ENCODE measurements at regions not wholly inside any gene's neighbourhood (a gene's known extent, or its start where the extent isn't known, plus 50 kb on each side); places are given as distances from the start of the nearest gene placed in this dataset.
"Not testable (repeated sequence)": the region's sequence is repeated elsewhere in the genome, so short reads cannot be mapped to it uniquely, and the experiment has no call there.

DNA sequence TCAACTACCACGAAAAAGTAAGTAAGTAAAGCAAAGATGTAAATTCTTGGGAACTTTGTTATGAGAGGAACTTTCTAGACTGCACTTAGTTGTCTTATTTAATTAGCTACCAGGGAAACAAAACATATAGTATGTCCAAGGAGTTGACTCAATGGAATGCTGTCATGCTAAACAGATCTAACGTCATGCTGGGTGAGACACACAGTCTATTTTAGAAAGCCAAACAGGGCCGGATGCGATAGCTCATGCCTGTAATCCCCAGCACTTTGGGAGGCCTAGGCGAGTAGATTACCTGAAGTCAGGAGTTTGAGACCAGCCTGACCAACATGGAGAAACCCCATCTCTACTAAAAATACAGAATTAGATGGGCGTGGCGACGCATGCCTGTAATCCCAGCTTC lies 146.4 kb downstream of the NPIPA8 start:
- H3K4me3 ChIP-seq; H3K4me1 ChIP-seq (replicated peaks): not testable (repeated sequence)

DNA sequence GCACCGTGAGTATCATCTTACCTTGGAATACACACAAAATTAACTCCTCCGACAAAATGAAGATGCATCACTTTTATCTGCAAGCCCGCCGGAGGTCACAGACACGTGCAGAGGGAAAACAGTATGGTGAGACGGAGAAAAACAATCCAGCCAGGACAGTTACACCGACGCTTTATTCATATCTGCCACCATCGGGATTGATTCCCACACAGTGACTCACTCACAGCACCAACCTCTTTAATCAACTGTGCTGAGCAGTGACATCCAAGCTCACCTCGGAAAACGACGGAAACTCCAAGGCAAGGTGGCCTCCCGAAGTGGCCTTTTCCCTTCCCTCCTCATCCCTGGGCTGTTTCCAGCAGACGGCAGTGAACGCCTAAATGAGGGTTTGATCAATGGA lies 151.8 kb downstream of the NPIPA8 start:
- not testable (repeated sequence) for H3K36me3 ChIP-seq; H3K27ac ChIP-seq; H3K9me3 ChIP-seq (replicated peaks); H3K27me3 ChIP-seq (replicated peaks); H3K4me1 ChIP-seq (replicated peaks); DNase-seq (ENCODE audit: low read depth in 1 of 2, low spot score in 2 of 2); H3K4me3 ChIP-seq

More for the DNA sequence above, 146.4 kb downstream of the NPIPA8 start:
- not testable (repeated sequence) for DNase-seq (ENCODE audit: low read depth in 1 of 2, low spot score in 2 of 2); H3K9me3 ChIP-seq (replicated peaks); H3K27ac ChIP-seq; H3K27me3 ChIP-seq (replicated peaks); H3K36me3 ChIP-seq

DNA sequence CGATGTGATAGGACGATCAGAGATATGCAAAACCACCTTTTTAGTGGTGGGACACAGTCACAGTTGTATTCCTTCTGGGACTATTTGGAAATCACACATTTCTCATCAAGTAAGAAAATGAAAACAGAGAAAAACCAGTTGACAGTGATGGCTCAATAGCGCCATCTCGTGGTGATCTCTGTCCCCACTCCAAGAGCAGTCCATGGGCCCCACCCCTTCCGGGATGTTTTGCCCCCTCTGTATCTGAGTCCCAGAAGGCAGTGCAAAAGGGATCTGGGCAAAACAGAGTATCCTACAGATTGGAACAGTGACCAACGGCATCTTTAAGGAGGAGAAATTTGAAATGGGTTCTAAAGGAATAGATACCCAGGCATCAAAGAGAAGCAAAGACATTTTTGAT lies 155.5 kb downstream of the NPIPA8 start:
- H3K27me3 ChIP-seq (replicated peaks); DNase-seq (ENCODE audit: low read depth in 1 of 2, low spot score in 2 of 2); H3K4me3 ChIP-seq; H3K27ac ChIP-seq; H3K9me3 ChIP-seq (replicated peaks); H3K36me3 ChIP-seq; H3K4me1 ChIP-seq (replicated peaks): not testable (repeated sequence)

DNA sequence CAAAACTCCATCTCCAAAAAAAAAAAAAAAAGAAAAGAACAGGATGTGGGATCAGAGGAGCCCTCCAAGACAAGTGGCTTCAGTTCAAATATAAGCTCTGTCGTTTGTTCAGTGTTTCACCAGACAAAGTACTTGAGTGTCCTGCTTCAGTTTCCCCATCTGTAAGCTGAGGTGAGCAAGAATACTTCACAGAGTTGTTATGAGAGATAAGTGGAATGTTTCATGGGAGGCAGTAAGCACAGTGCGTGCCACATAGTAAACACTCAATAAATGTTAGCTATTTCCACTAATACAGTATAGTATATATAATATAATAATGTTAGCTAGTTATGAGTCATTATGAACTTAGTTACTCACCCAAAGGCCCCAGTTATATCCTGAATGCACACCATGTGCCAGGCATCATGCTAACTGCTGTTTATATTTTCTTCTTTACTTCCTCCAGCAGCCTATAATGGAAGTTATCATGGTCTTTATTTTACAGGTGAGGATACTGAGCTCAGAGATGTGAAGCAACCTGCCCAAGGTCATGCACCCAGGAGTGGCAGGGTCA lies 162.5 kb downstream of the NPIPA8 start:
- not testable (repeated sequence) for H3K27me3 ChIP-seq (replicated peaks); H3K36me3 ChIP-seq; H3K9me3 ChIP-seq (replicated peaks); DNase-seq (ENCODE audit: low read depth in 1 of 2, low spot score in 2 of 2); H3K27ac ChIP-seq; H3K4me3 ChIP-seq; H3K4me1 ChIP-seq (replicated peaks)

DNA sequence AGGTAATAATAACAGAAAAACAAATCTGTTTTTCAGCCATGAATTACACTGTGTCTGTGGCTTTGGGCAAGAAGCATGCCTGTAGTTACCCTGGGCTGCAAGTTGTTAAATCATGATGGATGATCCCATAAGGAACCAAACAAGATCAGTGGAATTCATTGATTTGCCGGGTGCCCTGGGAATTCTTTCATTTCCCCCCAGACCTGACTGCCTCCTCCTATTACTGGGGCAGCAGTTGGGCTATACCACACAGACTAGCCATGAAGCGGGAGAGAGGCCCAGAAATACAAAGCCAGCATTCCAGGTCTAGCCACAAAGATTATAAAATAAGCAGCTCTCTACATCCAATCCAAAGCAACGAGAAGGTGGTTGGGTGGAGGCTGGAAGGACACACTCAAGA lies 174.2 kb downstream of the NPIPA8 start:
- not testable (repeated sequence) for H3K4me1 ChIP-seq (replicated peaks); H3K27ac ChIP-seq; H3K27me3 ChIP-seq (replicated peaks); H3K36me3 ChIP-seq; DNase-seq (ENCODE audit: low read depth in 1 of 2, low spot score in 2 of 2); H3K9me3 ChIP-seq (replicated peaks); H3K4me3 ChIP-seq

DNA sequence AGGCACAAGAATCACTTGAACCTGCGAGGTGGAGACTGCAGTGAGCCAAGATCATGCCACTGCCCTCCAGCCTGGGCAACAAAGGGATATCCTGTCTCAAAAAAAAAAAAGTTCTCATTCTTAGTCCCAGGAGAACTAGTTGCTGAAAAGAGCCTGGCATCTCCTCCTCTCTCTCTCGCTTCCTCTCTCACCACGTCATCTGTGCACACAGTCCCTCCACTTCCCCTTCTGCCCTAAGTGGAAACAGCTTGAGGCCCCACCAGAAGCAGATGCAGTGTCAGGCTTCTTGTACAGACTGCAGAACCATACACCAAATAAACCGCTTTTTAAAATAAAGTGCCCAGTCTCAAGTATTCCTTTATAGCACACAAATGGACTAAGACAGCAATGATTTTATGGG lies 175.3 kb downstream of the NPIPA8 start:
- not testable (repeated sequence) for H3K27ac ChIP-seq; H3K9me3 ChIP-seq (replicated peaks); H3K27me3 ChIP-seq (replicated peaks); H3K4me1 ChIP-seq (replicated peaks); H3K4me3 ChIP-seq; DNase-seq (ENCODE audit: low read depth in 1 of 2, low spot score in 2 of 2); H3K36me3 ChIP-seq

DNA sequence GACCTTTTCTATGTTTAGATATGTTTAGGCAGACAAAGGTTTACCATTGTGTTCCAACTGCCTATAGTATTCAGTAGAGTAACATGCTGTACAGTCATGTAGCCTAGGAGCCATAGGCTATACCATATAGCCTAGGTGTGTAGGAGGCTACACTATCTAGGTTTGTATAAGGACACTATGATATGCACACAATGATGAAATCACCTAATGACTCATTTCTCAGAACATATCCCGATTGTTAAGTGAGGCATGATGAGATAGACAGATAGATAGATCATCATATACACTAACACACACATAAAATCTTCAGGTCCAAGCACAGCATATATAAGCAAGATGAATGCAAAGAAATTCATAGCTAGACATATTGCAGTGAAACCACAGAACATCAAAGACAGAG lies 177.4 kb downstream of the NPIPA8 start:
- H3K27me3 ChIP-seq (replicated peaks); H3K36me3 ChIP-seq; DNase-seq (ENCODE audit: low read depth in 1 of 2, low spot score in 2 of 2); H3K27ac ChIP-seq; H3K4me1 ChIP-seq (replicated peaks); H3K9me3 ChIP-seq (replicated peaks); H3K4me3 ChIP-seq: not testable (repeated sequence)

DNA sequence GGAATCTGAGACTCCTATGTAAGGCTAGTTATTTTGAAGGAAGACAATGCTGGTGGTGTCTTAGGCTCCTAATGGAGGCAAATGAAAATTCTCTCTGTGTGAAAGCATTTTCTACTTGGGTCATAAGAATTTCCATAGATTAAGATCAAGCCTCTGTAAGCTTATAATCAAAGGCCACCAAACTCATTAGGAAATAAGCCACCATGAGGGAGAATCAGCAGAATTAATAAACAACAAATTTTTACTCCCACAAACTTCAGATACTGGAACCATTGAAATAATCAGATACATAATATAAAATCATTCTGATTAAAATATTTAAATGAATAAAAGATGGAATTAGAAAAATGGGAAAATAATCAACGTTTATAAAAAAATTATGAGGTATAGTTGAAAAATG lies 178.7 kb downstream of the NPIPA8 start:
- not testable (repeated sequence) for DNase-seq (ENCODE audit: low read depth in 1 of 2, low spot score in 2 of 2); H3K9me3 ChIP-seq (replicated peaks); H3K4me3 ChIP-seq; H3K36me3 ChIP-seq; H3K4me1 ChIP-seq (replicated peaks); H3K27me3 ChIP-seq (replicated peaks); H3K27ac ChIP-seq

DNA sequence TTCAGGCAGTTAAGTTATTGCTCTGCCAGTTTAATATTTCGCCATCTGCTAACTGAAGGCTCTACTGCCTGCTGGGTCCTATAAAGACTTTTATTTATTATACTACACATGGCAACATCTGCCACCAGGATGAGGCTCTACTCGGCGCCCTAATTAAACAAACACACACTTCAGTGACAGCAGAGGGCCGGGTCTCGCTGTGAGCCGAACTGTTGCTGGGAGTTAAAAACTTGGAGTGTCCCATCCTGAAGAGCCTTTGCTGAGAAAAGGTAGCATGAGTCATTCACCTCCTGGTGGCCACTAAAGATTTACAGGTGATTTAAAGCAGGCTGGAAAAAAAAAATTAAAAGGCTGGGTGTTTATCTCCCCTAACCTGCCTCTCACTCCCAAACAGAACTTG lies 183.7 kb downstream of the NPIPA8 start:
- not testable (repeated sequence) for H3K27ac ChIP-seq; H3K27me3 ChIP-seq (replicated peaks); H3K9me3 ChIP-seq (replicated peaks); DNase-seq (ENCODE audit: low read depth in 1 of 2, low spot score in 2 of 2); H3K4me1 ChIP-seq (replicated peaks); H3K4me3 ChIP-seq; H3K36me3 ChIP-seq

DNA sequence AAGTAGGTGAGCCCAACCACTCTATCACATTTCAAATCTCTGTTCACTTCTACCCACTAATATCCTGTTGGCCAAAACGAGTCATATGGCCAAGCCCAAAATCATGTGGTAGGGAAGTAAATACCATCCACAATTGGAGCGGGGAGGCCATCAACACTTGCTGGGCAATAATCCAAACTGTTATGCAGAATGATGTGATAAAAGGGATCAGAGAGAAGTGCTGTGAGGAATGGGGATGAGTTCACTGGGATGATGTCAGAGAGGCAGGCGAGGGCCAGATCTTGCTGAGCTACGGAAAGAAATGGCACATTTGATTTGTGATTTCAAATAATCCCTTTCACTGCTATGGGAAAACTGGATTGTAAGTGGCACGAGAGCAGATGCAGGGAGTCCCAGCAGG lies 188.4 kb downstream of the NPIPA8 start:
- not testable (repeated sequence) for H3K27ac ChIP-seq; DNase-seq (ENCODE audit: low read depth in 1 of 2, low spot score in 2 of 2)

DNA sequence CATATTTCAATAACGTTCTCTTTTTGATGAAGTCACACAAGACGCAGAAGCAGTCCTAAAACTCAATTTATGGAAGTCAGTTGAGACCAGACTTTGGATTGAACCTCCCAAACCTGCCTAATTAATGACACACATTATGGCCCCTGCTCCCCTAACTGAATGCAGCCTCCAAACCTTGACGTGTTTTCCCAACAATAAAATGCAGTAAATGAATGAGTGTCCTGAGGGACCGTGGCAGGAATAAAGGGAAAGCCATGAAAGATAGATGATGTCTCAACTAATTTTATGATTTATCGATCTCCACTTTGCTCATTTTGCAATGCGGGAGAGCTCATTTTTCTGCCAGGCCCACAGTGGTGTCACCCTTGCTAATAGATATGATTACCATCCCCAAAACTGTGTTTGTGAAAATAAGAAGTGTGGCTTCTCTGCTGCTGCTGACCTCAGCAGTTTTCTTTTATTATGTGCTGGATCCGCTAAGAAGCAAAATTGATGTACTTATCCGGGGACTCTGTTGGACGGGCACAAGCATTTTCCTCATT lies 189.9 kb downstream of the NPIPA8 start:
- not testable (repeated sequence) for H3K27ac ChIP-seq; DNase-seq (ENCODE audit: low read depth in 1 of 2, low spot score in 2 of 2); H3K4me1 ChIP-seq (replicated peaks); H3K27me3 ChIP-seq (replicated peaks); H3K9me3 ChIP-seq (replicated peaks); H3K4me3 ChIP-seq; H3K36me3 ChIP-seq

More for the DNA sequence above, 188.4 kb downstream of the NPIPA8 start:
- not testable (repeated sequence) for H3K9me3 ChIP-seq (replicated peaks); H3K4me3 ChIP-seq; H3K4me1 ChIP-seq (replicated peaks); H3K36me3 ChIP-seq; H3K27me3 ChIP-seq (replicated peaks)

DNA sequence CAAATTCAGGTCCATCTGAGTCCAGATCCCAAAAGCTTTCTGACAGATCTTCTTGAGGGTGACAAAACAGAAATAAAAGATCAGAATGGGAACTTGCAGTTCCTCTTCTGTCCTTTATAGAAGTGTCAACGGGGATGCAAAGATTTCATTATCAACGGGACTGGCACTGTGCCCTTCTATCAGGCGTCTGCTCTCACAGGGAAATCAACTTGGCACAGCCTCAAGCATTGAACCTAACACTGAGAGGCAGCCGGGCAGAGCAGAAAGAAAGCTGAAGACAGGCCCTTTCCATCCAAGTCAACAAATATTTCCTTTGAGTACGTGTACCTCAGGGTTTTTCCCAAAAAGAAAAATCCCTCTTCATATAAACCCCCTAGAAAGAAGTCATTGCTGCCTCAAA lies 194.5 kb downstream of the NPIPA8 start:
- H3K4me1 ChIP-seq (replicated peaks); H3K36me3 ChIP-seq; H3K27me3 ChIP-seq (replicated peaks); H3K27ac ChIP-seq; DNase-seq (ENCODE audit: low read depth in 1 of 2, low spot score in 2 of 2); H3K4me3 ChIP-seq; H3K9me3 ChIP-seq (replicated peaks): not testable (repeated sequence)

DNA sequence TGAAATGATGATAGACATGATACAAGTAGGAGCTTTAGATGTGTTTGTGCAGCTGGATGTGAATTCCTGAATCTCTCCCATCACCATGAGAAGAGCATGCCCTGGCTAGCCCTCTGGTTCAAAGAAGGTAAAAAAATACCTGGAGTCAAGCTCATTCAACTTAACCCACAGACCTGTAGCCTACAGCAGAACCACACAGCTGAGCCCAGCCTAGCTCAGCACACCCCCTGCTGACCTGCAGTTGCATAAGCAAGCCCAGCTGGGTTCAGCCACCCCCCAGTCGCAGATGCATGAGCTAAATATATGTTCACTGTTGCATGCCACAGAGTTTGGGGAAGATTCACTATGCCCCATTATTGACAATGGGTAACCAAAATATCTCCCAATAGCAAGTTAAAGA lies 200.2 kb downstream of the NPIPA8 start:
- not testable (repeated sequence) for H3K4me3 ChIP-seq; H3K27me3 ChIP-seq (replicated peaks); H3K27ac ChIP-seq; H3K4me1 ChIP-seq (replicated peaks); DNase-seq (ENCODE audit: low read depth in 1 of 2, low spot score in 2 of 2); H3K9me3 ChIP-seq (replicated peaks); H3K36me3 ChIP-seq

DNA sequence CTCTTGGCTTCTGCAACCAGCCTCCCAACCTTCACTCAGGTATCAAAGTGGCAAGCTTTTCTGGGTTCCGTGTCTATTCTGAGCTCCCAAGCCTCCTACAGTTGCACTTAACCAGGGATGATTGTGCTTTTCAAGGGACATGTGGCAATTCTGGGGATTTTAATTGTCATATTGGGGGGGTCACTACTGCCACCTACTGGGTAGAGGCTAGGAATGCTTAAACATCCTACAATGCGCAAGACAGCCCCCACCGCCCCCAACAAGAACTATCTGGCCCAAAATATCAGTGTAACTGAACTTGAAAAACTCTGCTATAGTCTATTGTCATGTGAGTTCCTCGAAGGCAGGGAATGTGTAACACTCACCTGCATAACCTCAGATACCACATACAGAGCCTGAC lies 201.5 kb downstream of the NPIPA8 start:
- DNase-seq (ENCODE audit: low read depth in 1 of 2, low spot score in 2 of 2); H3K36me3 ChIP-seq; H3K4me3 ChIP-seq; H3K4me1 ChIP-seq (replicated peaks); H3K9me3 ChIP-seq (replicated peaks); H3K27me3 ChIP-seq (replicated peaks); H3K27ac ChIP-seq: not testable (repeated sequence)

DNA sequence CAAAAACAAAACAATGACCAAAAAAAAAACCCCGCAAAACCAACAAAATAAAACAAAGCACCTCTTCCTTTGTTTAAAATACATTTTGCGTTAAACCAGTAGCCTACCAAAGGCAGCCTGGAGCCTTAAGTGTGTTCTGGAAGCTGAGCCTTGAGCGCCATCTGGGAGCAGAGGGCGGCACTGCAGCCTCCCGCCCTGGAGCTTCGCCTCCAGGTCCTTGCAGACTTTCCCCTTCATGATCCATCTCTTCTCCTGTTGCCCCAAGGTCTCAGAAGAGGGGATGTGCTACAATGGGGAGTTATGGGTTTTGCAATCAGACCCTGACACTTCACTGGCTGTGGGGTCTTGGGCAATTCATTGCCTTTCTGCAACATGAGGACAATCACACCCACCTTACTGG lies 204.9 kb downstream of the NPIPA8 start:
- not testable (repeated sequence) for H3K4me1 ChIP-seq (replicated peaks); H3K27me3 ChIP-seq (replicated peaks); H3K36me3 ChIP-seq; DNase-seq (ENCODE audit: low read depth in 1 of 2, low spot score in 2 of 2); H3K9me3 ChIP-seq (replicated peaks); H3K27ac ChIP-seq; H3K4me3 ChIP-seq
